ENCODE measurements at regions not wholly inside any gene's neighbourhood (a gene's known extent, or its start where the extent isn't known, plus 50 kb on each side); places are given as distances from the start of the nearest gene placed in this dataset.
"Not testable (repeated sequence)": the region's sequence is repeated elsewhere in the genome, so short reads cannot be mapped to it uniquely, and the experiment has no call there.

GRCh38 chr12:38201461-38202276 lies 114.9 kb upstream of the ALG10B start:
- no peak for ATAC-seq
- TF ChIP-seq CTCF (IDR thresholded peaks at IDR 0.05): no peak
- intact Hi-C loops (cut with DNase I): no loop called here
- Histone ChIP-seq H3K4me1 (no peaks in the 10 kb centered on the region), H3K27me3 (no peaks in the 10 kb centered on the region), H3K9me3 (peaks cover 0 to 14% of the 10 kb centered on the region in 2 donors), H3K4me3 (no peak overlapping the region), H3K36me3 (no peaks in the 10 kb centered on the region), H3K27ac (no peak overlapping the region)
- peak in 1 of 4 donors; percentile 65 for DNase-seq

DNA sequence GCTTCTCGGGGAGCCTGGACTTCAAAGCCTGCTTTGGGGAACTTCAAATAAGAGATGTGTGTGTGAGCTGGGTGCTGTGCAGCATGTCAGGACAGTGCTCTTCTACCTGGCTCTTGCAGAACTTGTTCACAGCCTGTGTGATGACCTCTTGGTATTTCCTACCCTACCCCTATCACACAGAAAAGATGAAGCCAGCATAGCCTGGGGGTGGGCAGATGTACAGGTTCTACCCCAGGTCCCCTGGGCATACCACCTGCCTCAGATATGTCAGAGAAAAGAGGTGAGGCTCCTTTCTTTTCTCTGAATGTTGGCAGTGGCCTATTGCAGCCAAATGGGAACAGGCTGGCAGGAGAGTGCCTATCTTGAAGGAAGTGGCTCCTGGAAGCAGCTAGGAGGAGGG lies 111.7 kb upstream of the ALG10B start:
- no peak for TF ChIP-seq CTCF (IDR thresholded peaks at IDR 0.05)
- no peak overlapping the region for H3K27ac ChIP-seq
- no peaks in the 10 kb centered on the region for H3K36me3 ChIP-seq
- DNase-seq (no peak), ATAC-seq (no peak)
- peaks cover 0 to 13% of the 10 kb centered on the region in 2 donors for H3K9me3 ChIP-seq
- no peak overlapping the region for H3K4me3 ChIP-seq
- no peaks in the 10 kb centered on the region for H3K27me3 ChIP-seq
- intact Hi-C loops (cut with DNase I): no loop called here
- H3K4me1 ChIP-seq: no peaks in the 10 kb centered on the region

- Histone ChIP-seq H3K4me3 (no peak overlapping the region), H3K27me3 (no peaks in the 10 kb centered on the region), H3K36me3 (no peaks in the 10 kb centered on the region), H3K27ac (no peak overlapping the region), H3K9me3 (no peaks in the 10 kb centered on the region), H3K4me1 (no peaks in the 10 kb centered on the region)
- no peak for ATAC-seq
- intact Hi-C loops (cut with DNase I): no loop called here
- TF ChIP-seq CTCF (IDR thresholded peaks at IDR 0.05): no peak
- no peak for DNase-seq
Observed at GRCh38 chr12:38222011-38222410, 94.6 kb upstream of the ALG10B start.

DNA sequence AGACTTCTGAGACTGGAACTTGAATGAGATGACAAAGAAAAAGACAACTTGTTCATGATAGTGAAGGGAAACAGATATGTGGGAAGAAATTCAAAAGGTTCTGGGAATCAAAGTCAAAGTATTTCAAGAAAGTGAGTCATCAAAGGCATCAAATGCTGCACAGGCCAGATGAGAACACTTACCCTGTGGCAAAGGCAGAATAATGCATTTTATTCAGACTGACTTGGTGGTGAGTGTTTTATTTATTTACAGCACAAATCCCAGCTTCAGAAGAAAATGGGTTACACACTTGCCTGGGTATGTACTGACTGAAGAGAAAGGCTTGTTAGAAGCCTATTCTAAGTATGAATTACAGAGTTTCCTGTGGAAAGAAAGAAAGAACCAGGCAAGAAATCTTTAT lies 78.2 kb upstream of the ALG10B start:
- ATAC-seq; H3K27me3 ChIP-seq; DNase-seq; intact Hi-C loops (cut with DNase I); H3K4me1 ChIP-seq; H3K4me3 ChIP-seq; H3K9me3 ChIP-seq; H3K27ac ChIP-seq; H3K36me3 ChIP-seq: not testable (repeated sequence)

- intact Hi-C loops (cut with DNase I): no loop called here
- no peak for ATAC-seq
- Histone ChIP-seq H3K4me1 (no peaks in the 10 kb centered on the region), H3K27me3 (no peaks in the 10 kb centered on the region), H3K4me3 (no peak overlapping the region), H3K36me3 (no peaks in the 10 kb centered on the region), H3K9me3 (peaks cover 0 to 3% of the 10 kb centered on the region in 2 donors), H3K27ac (no peak overlapping the region)
- no peak for DNase-seq
- TF ChIP-seq CTCF (IDR thresholded peaks at IDR 0.05): no peak
Observed at GRCh38 chr12:38253778-38254177, 62.8 kb upstream of the ALG10B start.

DNA sequence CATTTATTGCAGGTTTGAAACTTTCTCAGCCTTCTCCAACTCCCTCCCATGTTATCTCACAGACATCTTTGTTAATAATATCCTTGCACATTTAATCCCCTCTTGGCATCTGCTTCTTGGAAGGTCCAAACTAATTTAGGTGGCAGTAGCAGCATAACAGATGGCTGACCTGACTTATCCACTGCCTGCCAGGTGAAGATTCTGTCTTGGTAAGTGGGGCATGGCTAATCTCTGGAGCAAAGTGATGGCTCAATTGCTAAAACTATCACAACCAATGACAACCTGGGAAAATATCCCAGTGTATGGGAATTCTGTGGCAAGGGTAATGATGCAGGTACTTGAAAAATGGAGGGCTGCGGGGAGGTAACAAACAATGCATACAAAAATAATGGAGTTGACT lies 58.2 kb upstream of the ALG10B start:
- no peaks in the 10 kb centered on the region for H3K27me3 ChIP-seq
- TF ChIP-seq CTCF (IDR thresholded peaks at IDR 0.05): no peak
- H3K4me1 ChIP-seq: no peaks in the 10 kb centered on the region
- ATAC-seq: no peak
- no peak for DNase-seq
- no peaks in the 10 kb centered on the region for H3K36me3 ChIP-seq
- intact Hi-C loops (cut with DNase I): no loop called here
- H3K4me3 ChIP-seq: no peak overlapping the region
- no peak overlapping the region for H3K27ac ChIP-seq
- peaks cover 0 to 10% of the 10 kb centered on the region in 2 donors for H3K9me3 ChIP-seq

All from left lung (tissue), 4 donors.